ENCODE measurements at regions not wholly inside any gene's neighbourhood (a gene's known extent, or its start where the extent isn't known, plus 50 kb on each side); places are given as distances from the start of the nearest gene placed in this dataset.

- DNase-seq = no peak
Observed at GRCh38 chr15:70340494-70340870, 242.8 kb upstream of the TLE3 start.

DNA sequence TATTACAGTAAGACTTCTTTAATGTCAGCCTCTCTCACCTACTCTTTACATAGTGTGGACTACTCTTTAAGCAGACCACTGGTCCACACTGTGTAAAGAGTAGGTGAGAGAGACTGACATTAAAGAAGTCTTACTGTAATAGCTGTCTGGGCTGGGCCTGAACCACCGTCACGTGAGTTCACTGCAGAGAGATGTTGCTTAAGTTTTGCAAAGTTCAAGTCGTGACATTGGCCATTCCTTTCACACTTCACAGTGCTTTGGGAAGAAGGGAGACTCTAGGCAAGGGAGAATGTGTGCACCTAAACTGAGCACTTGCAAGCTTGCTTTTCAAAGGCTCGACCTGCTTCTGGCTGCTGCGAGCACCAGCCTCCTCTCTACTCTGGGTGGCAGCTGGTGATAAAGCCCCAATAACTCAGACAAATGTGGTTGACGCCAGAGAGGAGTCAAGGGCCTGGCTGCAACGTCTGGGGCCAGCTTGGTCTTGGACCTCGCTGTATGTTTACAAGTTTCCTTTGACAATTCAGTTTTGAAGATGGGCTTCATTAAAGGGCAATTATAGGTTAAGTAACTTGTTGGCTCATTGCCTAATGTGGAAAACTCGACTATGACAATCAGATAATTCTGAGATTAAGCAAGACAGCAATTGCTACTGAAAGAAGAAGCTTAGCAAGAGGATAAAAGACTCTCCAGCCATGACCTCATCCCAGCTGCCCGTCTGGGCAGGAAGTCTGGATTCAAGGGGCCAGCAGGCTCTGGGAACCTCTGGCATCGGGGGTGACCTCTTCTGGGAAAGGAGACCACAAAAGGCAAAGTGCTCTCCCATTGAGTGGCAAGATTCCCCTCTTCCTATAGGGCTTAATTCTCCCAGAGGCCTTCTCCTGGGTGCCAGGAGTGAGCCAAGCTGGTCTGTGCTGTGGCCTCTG lies 242.1 kb upstream of the TLE3 start:
- DNase-seq = peak; percentile 11

DNA sequence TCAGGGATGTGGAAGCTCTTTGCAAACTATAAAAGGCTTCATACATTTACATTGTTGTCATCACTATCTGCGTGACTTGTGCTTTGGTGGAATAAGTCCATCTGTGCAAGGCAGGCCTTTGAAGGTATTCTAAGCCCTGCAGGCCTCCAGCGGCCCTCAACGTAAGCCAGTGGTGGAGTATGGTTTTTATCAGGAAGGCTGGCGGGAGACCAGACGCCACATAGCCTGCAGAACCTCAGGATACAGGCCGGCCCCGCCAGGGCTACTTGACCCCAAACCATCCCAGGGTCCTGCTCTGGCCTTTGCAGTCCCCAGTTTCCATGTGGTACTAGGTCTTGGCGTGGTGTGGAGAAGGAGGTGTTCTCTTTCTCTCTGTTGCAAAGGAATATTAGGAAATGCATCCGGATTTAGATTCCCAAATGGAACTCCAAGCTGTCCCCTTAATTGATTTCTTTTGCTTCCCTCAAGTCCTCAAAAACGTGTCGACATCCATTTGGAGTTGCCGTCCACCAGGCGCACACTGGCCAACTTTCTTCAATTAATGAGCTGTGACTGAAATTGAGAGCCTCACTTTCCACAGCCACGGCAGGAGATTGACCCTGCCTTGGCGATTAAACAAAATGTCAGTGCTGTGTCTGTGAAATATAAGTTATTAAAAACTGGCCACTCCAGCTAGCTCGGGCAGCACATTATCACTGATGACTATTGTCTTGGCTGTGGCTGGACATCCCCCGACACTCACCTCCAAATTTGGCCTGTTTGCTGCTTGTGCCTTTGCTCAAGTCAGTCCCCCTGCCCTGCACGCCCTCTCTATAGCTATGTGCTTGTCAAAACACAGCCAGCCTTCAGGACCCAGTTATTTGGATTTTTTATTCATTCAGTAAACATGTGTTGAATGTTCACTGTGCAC lies 239.8 kb upstream of the TLE3 start:
- no peak for DNase-seq

- DNase-seq = no peak
Observed at GRCh38 chr15:70336425-70337009, 238.8 kb upstream of the TLE3 start.

GRCh38 chr15:70334286-70334685 lies 236.6 kb upstream of the TLE3 start:
- no peak for DNase-seq

GRCh38 chr15:70329179-70329578 lies 231.5 kb upstream of the TLE3 start:
- no peak for DNase-seq

- no peak for DNase-seq
Observed at GRCh38 chr15:70328679-70329115, 231.0 kb upstream of the TLE3 start.

- peak; percentile 13 for DNase-seq
Observed at GRCh38 chr15:70327856-70328678, 230.3 kb upstream of the TLE3 start.

DNA sequence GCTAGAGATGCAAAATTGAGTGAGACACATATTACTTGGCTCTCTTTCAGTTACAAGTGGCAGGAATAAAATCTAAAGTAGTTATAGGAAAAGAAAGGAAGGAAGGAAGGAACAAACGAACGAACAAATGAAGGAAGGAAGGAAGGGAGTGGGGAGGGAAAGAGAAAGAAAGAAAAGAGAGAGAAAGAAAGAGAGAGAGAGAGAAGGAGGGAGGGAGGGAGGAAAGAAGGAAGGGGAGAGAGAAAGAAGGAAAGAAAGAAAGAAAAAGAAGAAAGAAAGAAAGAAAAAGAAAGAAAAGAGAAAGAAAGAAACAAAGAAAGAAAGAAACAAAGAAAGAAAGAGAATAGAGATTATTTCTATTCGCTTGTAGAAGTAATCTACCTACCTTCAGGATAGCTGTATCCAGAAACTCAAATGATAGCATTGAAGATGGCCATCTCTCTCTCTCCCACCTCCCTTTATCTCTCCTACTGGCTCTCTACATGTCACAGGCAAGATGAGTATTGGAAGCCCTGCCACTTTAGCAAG lies 229.7 kb upstream of the TLE3 start:
- DNase-seq = no peak

- DNase-seq = no peak
Observed at GRCh38 chr15:70324001-70324974, 226.6 kb upstream of the TLE3 start.

- no peak for DNase-seq
Observed at GRCh38 chr15:70323111-70323851, 225.6 kb upstream of the TLE3 start.

- DNase-seq = no peak
Observed at GRCh38 chr15:70322051-70322668, 224.4 kb upstream of the TLE3 start.

DNA sequence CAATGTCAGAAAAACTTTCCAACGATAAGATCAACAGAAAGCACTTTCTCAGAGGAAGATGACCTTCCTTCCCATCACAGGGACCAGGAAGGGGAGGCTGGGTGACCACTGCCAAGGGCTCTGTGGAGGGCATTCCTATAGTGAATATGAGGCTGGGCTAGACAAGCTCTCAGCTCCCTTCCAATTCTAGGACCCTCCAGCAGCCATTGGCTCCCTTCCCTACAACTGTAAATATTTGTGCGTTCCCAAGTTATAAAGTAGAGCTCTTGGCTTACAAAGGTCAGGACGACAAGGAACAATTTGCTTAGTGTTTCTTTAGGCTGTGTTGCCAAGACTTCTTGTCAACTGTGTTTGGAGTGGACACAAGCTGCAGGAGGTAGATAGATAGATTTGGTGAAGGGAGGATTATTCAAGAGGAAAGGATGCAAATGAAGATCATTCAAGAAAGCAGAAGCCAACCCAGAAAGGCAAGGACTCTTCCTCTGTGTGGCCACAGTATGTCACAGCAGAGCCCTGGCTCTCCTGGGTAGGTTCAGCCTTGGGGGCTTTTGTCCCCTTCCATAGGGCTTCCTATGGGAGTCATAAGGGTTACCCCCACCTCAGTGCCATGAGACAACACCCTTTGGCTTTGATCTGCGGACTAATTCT lies 223.6 kb upstream of the TLE3 start:
- no peak for DNase-seq

DNA sequence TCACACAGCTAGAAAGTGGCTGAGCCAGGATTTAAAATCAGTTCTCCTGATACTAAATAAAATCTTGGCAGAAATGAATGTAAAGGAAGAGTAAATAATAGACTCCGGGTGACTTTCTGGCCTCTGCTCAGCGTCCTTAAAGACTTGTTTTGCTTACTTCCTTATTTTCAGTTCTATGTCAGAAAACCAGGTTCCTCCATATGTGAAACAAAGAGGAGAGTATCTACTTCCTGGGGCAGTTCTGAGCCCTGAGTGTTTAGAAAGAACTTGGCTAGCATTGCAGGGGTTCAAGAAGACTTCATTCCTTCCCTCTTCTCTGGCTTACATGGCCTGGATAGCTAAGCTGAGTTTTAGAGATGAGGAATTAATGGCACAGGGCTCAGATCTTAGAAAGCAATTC lies 222.8 kb upstream of the TLE3 start:
- no peak for DNase-seq

DNA sequence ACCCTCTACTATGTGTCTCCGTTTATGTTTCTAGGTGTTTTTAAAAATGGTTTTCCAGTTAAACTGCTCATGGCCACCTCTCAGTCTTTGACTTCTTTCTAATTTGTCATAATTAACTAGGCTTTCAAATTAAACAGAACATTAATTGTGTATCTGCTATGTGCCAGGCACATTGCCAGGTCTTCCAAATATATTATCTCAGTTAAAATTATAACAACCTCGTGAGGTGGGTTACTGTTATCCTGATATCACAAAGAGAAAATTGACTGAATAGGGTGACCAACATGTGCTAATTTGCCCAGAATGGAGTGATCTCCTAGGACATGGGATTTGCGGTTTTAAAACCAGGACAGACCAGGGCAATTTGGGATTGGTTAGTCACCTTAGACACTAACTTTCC lies 222.4 kb upstream of the TLE3 start:
- no peak for DNase-seq

DNA sequence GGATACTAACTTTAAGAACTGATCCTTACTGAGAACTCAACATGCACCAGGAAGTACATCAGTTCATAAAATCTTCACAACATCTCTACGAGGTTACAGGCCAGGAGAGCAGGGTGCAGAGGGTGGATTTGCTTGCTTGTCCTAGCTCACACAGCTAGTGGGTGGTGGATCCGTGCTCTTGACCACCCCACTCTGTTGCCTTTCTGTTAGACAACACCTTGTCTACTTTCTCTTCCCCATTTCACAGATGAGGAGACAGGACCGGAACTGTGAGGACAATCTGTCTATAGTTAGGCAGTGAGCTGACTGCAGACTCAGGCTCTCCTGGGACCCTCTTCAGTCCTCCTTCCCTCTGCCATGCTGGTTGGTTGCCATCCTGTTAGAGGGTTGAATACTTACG lies 221.7 kb upstream of the TLE3 start:
- DNase-seq = peak; percentile 74

GRCh38 chr15:70318594-70319465 lies 221.1 kb upstream of the TLE3 start:
- DNase-seq = peak; percentile 18

- no peak for DNase-seq
Observed at GRCh38 chr15:70316059-70316600, 218.4 kb upstream of the TLE3 start.

Measured in CD4-positive, alpha-beta T cell treated with Interferon gamma for 1 hour (primary cell).